SK-N-SH treated with all-trans-retinoic acid at 6 μM for 48 hours (cell line): ENCODE measurements at regions not wholly inside any gene's neighbourhood (a gene's known extent, or its start where the extent isn't known, plus 50 kb on each side); places are given as distances from the start of the nearest gene placed in this dataset.

ENCODE experiments used
- ATAC-seq: fragments of 200-7000 bp; cut with Tn5 transposase; 3 replicates; pipeline ENCODE4 v1.9.1; 2020; ENCODE audit warnings: mild to moderate bottlenecking, moderate library complexity
- ARNTL ChIP-seq: fragments of 450-650 bp; formaldehyde crosslinking; IDR thresholded peaks from 2 replicates; pipeline ENCODE4 v1.5.0; 2020; ENCODE audit warnings: low read depth, mild to moderate bottlenecking, moderate library complexity, borderline replicate concordance
- BACH2 ChIP-seq: fragments of 250-450 bp; sonication (Bioruptor Pico); IDR thresholded peaks from 2 replicates; pipeline ENCODE4 v1.9.0; 2021; ENCODE audit warnings: mild to moderate bottlenecking, borderline replicate concordance
- CSDC2 ChIP-seq: fragments of 250-450 bp; sonication (Bioruptor Pico); IDR thresholded peaks from 2 replicates; pipeline ENCODE4 v1.5.0; 2020; ENCODE audit warnings: mild to moderate bottlenecking, moderate library complexity
- ESRRG ChIP-seq: fragments of 250-450 bp; sonication (Bioruptor Pico); IDR thresholded peaks from 2 replicates; pipeline ENCODE4 v1.6.1; 2021; ENCODE audit warnings: mild to moderate bottlenecking
- ISL1 ChIP-seq: fragments of 250-450 bp; sonication (Bioruptor Pico); IDR thresholded peaks from 2 replicates; pipeline ENCODE4 v2.1.2; 2022; ENCODE audit warnings: mild to moderate bottlenecking, moderate library complexity
- OSR1 ChIP-seq: fragments of 250-450 bp; sonication (Bioruptor Pico); IDR thresholded peaks from 2 replicates; pipeline ENCODE4 v1.8.0; 2022; ENCODE audit warnings: moderate library complexity, mild to moderate bottlenecking, inconsistent platforms
- PPARA ChIP-seq: fragments of 250-450 bp; sonication (Bioruptor Pico); IDR thresholded peaks from 2 replicates; pipeline ENCODE4 v1.5.0; 2020; ENCODE audit warnings: mild to moderate bottlenecking, borderline replicate concordance
- RARB ChIP-seq: fragments of 250-450 bp; sonication (Bioruptor Pico); IDR thresholded peaks from 2 replicates; pipeline ENCODE4 v1.8.0; 2021; ENCODE audit warnings: mild to moderate bottlenecking, moderate library complexity
- SNAI2 ChIP-seq: fragments of 250-450 bp; sonication (Bioruptor Pico); IDR thresholded peaks from 2 replicates; pipeline ENCODE4 v1.5.0; 2020; ENCODE audit warnings: mild to moderate bottlenecking, moderate library complexity
- TCF4 ChIP-seq: fragments of 250-450 bp; sonication (Bioruptor Pico); IDR thresholded peaks from 2 replicates; pipeline ENCODE4 v1.8.0; 2021; ENCODE audit warnings: mild to moderate bottlenecking, moderate library complexity, borderline replicate concordance
- TOX ChIP-seq: fragments of 250-450 bp; sonication (Bioruptor Pico); IDR thresholded peaks from 2 replicates; pipeline ENCODE4 v1.8.0; 2021; ENCODE audit warnings: mild to moderate bottlenecking, moderate library complexity, borderline replicate concordance
- TSHZ2 ChIP-seq: fragments of 250-450 bp; sonication (Bioruptor Pico); IDR thresholded peaks from 2 replicates; pipeline ENCODE4 v1.5.0; 2020; ENCODE audit warnings: mild to moderate bottlenecking, moderate library complexity
- ZC3H10 ChIP-seq: fragments of 250-450 bp; sonication (Bioruptor Pico); IDR thresholded peaks from 2 replicates; pipeline ENCODE4 v1.5.1; 2021; ENCODE audit warnings: mild to moderate bottlenecking, moderate library complexity
- ZFP3 ChIP-seq: fragments of 250-450 bp; sonication (Bioruptor Pico); IDR thresholded peaks from 2 replicates; pipeline ENCODE4 v1.5.0; 2020; ENCODE audit warnings: mild to moderate bottlenecking, moderate library complexity
- ZFP30 ChIP-seq: fragments of 450-650 bp; formaldehyde crosslinking; IDR thresholded peaks from 2 replicates; pipeline ENCODE4 v1.5.0; 2022; ENCODE audit warnings: mild to moderate bottlenecking, moderate library complexity
- ZNF565 ChIP-seq: fragments of 450-650 bp; formaldehyde crosslinking; conservative IDR thresholded peaks from 2 replicates; pipeline ENCODE4 v1.5.0; 2020; ENCODE audit warnings: low read depth, mild to moderate bottlenecking, moderate library complexity
- ZNF70 ChIP-seq: fragments of 450-650 bp; formaldehyde crosslinking; IDR thresholded peaks from 2 replicates; pipeline ENCODE4 v1.5.0; 2020; ENCODE audit warnings: mild to moderate bottlenecking, moderate library complexity
- ZNF8 ChIP-seq: fragments of 450-650 bp; formaldehyde crosslinking; IDR thresholded peaks from 2 replicates; pipeline ENCODE4 v1.5.0; 2020; ENCODE audit warnings: mild to moderate bottlenecking, moderate library complexity
- TF ChIP-seq, protein P1 (sequence below): fragments of 250-450 bp; sonication (Bioruptor Pico); IDR thresholded peaks from 2 replicates; pipeline ENCODE4 v1.8.0; 2020; ENCODE audit warnings: mild to moderate bottlenecking, moderate library complexity, borderline replicate concordance
- TF ChIP-seq, protein P2 (sequence below): fragments of 250-450 bp; sonication (Bioruptor Pico); IDR thresholded peaks from 2 replicates; pipeline ENCODE4 v1.5.1; 2020; ENCODE audit warnings: low read depth, mild to moderate bottlenecking, moderate library complexity

DNA sequence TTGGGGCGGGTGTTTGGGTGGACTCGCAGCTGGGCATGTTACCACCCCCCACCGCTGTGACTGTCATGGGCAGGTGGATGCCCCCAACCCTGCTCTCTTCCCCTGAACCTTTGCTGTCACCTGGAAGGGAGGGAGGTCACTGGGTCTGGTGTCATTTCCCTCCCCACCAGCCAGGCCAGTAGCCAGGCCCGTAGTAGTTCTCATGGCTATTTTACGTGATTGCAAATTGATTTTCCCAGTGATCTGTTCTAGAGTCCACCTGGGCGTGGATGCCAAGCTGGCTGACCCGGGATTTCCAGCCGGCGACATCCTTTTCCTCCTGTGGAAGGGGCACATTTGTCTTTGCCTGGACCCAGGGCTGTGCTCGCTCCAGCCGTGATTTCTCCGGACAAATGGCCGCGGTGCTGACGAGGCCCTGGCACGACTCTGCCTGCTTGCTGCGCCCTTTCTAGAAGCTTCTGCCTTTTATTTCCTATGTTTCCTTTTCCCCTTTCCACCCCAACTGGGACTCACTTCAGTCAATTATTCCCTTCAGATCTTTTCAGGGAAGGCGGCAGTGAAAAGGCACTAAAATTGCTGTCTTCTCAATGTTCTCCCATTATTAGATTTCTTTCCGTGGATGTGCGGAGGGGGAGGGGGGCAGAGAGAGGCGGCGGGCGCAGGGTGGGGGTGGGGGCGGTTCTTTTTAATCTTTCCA, 226.9 kb upstream of the CIBAR2 start:
- no peak for ATAC-seq
- no peak for TF ChIP-seq RARB
- TF ChIP-seq OSR1 (CRISPR knock-in tag) = no peak
- TF ChIP-seq ZFP30 (CRISPR knock-in tag) = no peak
- TF ChIP-seq, all 23 proteins: peak for 0

- no peak for ATAC-seq
- no peak for TF ChIP-seq ZFP30 (CRISPR knock-in tag)
- no peak for TF ChIP-seq TOX
- no peak for TF ChIP-seq ZNF8 (CRISPR knock-in tag)
- TF ChIP-seq ISL1 = no peak
- TF ChIP-seq PPARA = no peak
- TF ChIP-seq ZNF70 (CRISPR knock-in tag) = no peak
- no peak for TF ChIP-seq CSDC2
These were observed 229.9 kb upstream of the CIBAR2 start for GRCh38 chr16:85341972-85342695.

- ATAC-seq = no peak
- TF ChIP-seq TCF4 (no peak), ARNTL (CRISPR knock-in tag) (no peak)
- TF ChIP-seq, all 23 proteins: peak for 0
These were observed 232.3 kb upstream of the CIBAR2 start for GRCh38 chr16:85344502-85345128.

DNA sequence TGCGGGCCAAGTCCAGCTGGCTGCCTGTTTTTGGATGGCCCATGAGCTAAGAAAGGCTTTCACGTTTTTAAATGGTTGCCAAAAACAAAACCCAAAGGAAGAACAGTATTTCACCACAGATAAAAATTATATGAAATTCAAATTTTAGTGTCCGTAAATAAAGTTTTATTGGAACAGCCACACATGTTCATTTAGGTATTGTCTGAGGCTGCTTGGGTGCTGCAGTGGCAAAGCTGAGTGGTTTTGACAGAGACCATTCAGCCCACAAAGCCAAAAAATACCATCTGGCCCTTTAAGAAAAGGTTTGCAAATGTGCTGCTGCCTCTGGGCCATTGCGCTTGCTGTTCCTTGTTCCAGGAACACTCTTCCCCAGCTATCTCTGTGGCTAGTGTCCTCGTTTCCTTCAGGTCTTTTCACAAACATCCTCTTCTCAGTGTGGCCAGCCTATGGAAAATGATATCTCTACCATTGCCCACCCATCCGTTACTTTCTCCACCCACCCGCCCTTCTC, 232.9 kb upstream of the CIBAR2 start:
- TF ChIP-seq ZNF565 (no peak), ESRRG (no peak), ZNF8 (CRISPR knock-in tag) (no peak), BACH2 (CRISPR knock-in tag) (no peak), ZC3H10 (CRISPR knock-in tag) (no peak), RARB (no peak), TCF4 (no peak), ZFP3 (no peak), SNAI2 (CRISPR knock-in tag) (no peak), TSHZ2 (CRISPR knock-in tag) (no peak)
- TF ChIP-seq, protein P1, sequence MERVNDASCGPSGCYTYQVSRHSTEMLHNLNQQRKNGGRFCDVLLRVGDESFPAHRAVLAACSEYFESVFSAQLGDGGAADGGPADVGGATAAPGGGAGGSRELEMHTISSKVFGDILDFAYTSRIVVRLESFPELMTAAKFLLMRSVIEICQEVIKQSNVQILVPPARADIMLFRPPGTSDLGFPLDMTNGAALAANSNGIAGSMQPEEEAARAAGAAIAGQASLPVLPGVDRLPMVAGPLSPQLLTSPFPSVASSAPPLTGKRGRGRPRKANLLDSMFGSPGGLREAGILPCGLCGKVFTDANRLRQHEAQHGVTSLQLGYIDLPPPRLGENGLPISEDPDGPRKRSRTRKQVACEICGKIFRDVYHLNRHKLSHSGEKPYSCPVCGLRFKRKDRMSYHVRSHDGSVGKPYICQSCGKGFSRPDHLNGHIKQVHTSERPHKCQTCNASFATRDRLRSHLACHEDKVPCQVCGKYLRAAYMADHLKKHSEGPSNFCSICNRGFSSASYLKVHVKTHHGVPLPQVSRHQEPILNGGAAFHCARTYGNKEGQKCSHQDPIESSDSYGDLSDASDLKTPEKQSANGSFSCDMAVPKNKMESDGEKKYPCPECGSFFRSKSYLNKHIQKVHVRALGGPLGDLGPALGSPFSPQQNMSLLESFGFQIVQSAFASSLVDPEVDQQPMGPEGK (CRISPR knock-in tag) = no peak
- TF ChIP-seq, protein P2, sequence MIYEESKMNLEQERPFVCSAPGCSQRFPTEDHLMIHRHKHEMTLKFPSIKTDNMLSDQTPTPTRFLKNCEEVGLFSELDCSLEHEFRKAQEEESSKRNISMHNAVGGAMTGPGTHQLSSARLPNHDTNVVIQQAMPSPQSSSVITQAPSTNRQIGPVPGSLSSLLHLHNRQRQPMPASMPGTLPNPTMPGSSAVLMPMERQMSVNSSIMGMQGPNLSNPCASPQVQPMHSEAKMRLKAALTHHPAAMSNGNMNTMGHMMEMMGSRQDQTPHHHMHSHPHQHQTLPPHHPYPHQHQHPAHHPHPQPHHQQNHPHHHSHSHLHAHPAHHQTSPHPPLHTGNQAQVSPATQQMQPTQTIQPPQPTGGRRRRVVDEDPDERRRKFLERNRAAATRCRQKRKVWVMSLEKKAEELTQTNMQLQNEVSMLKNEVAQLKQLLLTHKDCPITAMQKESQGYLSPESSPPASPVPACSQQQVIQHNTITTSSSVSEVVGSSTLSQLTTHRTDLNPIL (CRISPR knock-in tag) = no peak
- TF ChIP-seq, all 23 proteins: peak for 0
- no peak for ATAC-seq
